ENCODE measurements at regions not wholly inside any gene's neighbourhood (a gene's known extent, or its start where the extent isn't known, plus 50 kb on each side); places are given as distances from the start of the nearest gene placed in this dataset.
"Not testable (repeated sequence)": the region's sequence is repeated elsewhere in the genome, so short reads cannot be mapped to it uniquely, and the experiment has no call there.

GRCh38 chr16:10297341-10298006, 88.4 kb upstream of the ATF7IP2 start:
- DNase-seq (ENCODE audit: extremely low read depth, low read depth), result no peak
- no peak overlapping the region for H3K4me3 ChIP-seq (replicated peaks; ENCODE audit: low read depth, low read length)
- no peak for TF ChIP-seq CTCF (IDR thresholded peaks at IDR 0.05; ENCODE audit: low read depth, low read length, missing control alignments)

GRCh38 chr16:10300905-10301304, 85.0 kb upstream of the ATF7IP2 start:
- H3K4me3 ChIP-seq (replicated peaks; ENCODE audit: low read depth, low read length), result no peak overlapping the region
- DNase-seq (ENCODE audit: extremely low read depth, low read depth), result no peak

GRCh38 chr16:10301547-10301946, 84.3 kb upstream of the ATF7IP2 start:
- not testable (repeated sequence) for H3K4me3 ChIP-seq (replicated peaks; ENCODE audit: low read depth, low read length); DNase-seq (ENCODE audit: extremely low read depth, low read depth)

More at GRCh38 chr16:10300905-10301304, 85.0 kb upstream of the ATF7IP2 start:
- no peak for TF ChIP-seq CTCF (IDR thresholded peaks at IDR 0.05; ENCODE audit: low read depth, low read length, missing control alignments)

- no peak for DNase-seq (ENCODE audit: extremely low read depth, low read depth)
- H3K4me3 ChIP-seq (replicated peaks; ENCODE audit: low read depth, low read length), result no peak overlapping the region
- TF ChIP-seq CTCF (IDR thresholded peaks at IDR 0.05; ENCODE audit: low read depth, low read length, missing control alignments), result no peak
These were observed 79.9 kb upstream of the ATF7IP2 start for GRCh38 chr16:10305912-10306311.

GRCh38 chr16:10308305-10309193, 77.3 kb upstream of the ATF7IP2 start:
- no peak for DNase-seq (ENCODE audit: extremely low read depth, low read depth)
- H3K4me3 ChIP-seq (replicated peaks; ENCODE audit: low read depth, low read length), result no peak overlapping the region
- no peak for TF ChIP-seq CTCF (IDR thresholded peaks at IDR 0.05; ENCODE audit: low read depth, low read length, missing control alignments)

GRCh38 chr16:10309271-10309932, 76.5 kb upstream of the ATF7IP2 start:
- DNase-seq (ENCODE audit: extremely low read depth, low read depth), result no peak
- TF ChIP-seq CTCF (IDR thresholded peaks at IDR 0.05; ENCODE audit: low read depth, low read length, missing control alignments), result no peak
- no peak overlapping the region for H3K4me3 ChIP-seq (replicated peaks; ENCODE audit: low read depth, low read length)

- DNase-seq (ENCODE audit: extremely low read depth, low read depth), result no peak
- TF ChIP-seq CTCF (IDR thresholded peaks at IDR 0.05; ENCODE audit: low read depth, low read length, missing control alignments), result no peak
- H3K4me3 ChIP-seq (replicated peaks; ENCODE audit: low read depth, low read length), result no peak overlapping the region
These were observed 73.9 kb upstream of the ATF7IP2 start for GRCh38 chr16:10312008-10312407.

All from HFF-Myc (cell line).